Testis (tissue), 2 donors: ENCODE measurements at regions not wholly inside any gene's neighbourhood (a gene's known extent, or its start where the extent isn't known, plus 50 kb on each side); places are given as distances from the start of the nearest gene placed in this dataset.

Source experiments
- POLR2A ChIP-seq: fragments of 450-650 bp; IDR thresholded peaks from one replicate; pipeline ENCODE4 v1.6.1; 2017; ENCODE audit warnings: antibody characterized with exemption, mild to moderate bottlenecking, moderate library complexity
- TF ChIP-seq, protein P1 (sequence below), 3 experiments: fragments of 450-650 bp in 2 of 3; fragments of 200-600 bp in 1 of 3; sonication (generic) in 1 of 3; IDR thresholded peaks; one replicate each; pipeline ENCODE4 v1.5.1; 2016 to 2019; ENCODE audit warnings: antibody characterized with exemption in 3 of 3, mild to moderate bottlenecking in 2 of 3, moderate library complexity in 1 of 3

DNA sequence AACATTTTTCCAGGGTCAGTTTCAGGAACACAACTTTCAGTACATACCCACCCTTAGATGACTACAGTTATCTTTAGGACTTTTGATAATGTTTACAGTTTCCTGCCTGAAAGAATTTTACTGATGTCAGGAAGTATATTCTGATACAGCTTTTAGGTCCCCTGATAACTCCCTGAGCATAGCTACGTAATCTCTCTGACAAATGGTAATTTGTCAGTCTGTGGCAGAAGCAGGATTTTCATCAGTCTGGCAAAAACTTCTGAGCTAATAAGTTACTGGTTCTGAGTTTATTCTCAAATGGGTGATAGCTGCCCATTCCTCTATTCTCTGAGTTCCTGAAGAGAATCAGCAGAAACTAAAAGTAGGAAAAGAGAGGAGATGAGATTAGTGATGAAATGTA lies 270.1 kb upstream of the MTPN start:
- no peak for TF ChIP-seq POLR2A
- TF ChIP-seq, protein P1, sequence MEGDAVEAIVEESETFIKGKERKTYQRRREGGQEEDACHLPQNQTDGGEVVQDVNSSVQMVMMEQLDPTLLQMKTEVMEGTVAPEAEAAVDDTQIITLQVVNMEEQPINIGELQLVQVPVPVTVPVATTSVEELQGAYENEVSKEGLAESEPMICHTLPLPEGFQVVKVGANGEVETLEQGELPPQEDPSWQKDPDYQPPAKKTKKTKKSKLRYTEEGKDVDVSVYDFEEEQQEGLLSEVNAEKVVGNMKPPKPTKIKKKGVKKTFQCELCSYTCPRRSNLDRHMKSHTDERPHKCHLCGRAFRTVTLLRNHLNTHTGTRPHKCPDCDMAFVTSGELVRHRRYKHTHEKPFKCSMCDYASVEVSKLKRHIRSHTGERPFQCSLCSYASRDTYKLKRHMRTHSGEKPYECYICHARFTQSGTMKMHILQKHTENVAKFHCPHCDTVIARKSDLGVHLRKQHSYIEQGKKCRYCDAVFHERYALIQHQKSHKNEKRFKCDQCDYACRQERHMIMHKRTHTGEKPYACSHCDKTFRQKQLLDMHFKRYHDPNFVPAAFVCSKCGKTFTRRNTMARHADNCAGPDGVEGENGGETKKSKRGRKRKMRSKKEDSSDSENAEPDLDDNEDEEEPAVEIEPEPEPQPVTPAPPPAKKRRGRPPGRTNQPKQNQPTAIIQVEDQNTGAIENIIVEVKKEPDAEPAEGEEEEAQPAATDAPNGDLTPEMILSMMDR (IDR thresholded peaks at IDR 0.05): no peak
